ENCODE measurements at regions not wholly inside any gene's neighbourhood (a gene's known extent, or its start where the extent isn't known, plus 50 kb on each side); places are given as distances from the start of the nearest gene placed in this dataset.
A peak's percentile ranks its signal among the peaks of the same experiment; 100 is the strongest.
"Not testable (repeated sequence)": the region's sequence is repeated elsewhere in the genome, so short reads cannot be mapped to it uniquely, and the experiment has no call there.

GRCh38 chr5:77859306-77859705 lies 83.2 kb upstream of the TBCA start:
- Histone ChIP-seq H3K4me1 (no peaks in the 10 kb centered on the region), H3K27me3 (no peaks in the 10 kb centered on the region), H3K4me3 (no peak overlapping the region)

GRCh38 chr5:77858678-77859077 lies 82.5 kb upstream of the TBCA start:
- H3K27me3 ChIP-seq, H3K27ac ChIP-seq, DNase-seq: not testable (repeated sequence)

More at GRCh38 chr5:77859306-77859705, 83.2 kb upstream of the TBCA start:
- DNase-seq, result no peak
- Histone ChIP-seq H3K27ac (no peak overlapping the region), H3K9me3 (no peaks in the 10 kb centered on the region), H3K36me3 (no peaks in the 10 kb centered on the region)
- TF ChIP-seq CTCF (IDR thresholded peaks at IDR 0.05), result no peak
- TF ChIP-seq POLR2A (IDR thresholded peaks at IDR 0.05), result no peak

DNA sequence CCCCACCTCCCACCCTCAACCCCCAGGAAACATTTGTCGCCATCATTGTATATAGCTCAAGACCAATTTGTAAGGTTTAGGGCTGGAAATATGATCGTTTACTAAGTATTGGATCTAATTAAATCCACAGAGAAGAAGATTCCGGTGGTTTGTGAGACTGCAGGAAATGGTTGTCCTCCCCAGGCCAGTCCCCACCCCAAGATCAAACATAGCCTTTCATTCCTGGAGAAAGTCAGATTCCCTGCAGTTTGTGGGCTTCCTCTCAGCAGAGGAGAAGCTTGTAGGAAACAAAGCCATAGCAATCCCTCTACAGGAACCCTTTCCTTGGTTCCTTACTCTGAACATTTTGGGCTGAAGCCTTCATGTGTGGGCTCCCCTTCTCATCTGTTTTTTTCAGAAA lies 79.2 kb upstream of the TBCA start:
- Histone ChIP-seq H3K9me3 (no peaks in the 10 kb centered on the region), H3K4me1 (peaks cover 0 to 17% (median 0%) of the 10 kb centered on the region in 4 donors), H3K27ac (no peak overlapping the region), H3K4me3 (no peak overlapping the region), H3K27me3 (peaks cover 0 to 3% of the 10 kb centered on the region in 2 donors), H3K36me3 (no peaks in the 10 kb centered on the region)
- TF ChIP-seq CTCF (IDR thresholded peaks at IDR 0.05) (no peak), POLR2A (IDR thresholded peaks at IDR 0.05) (no peak)
- no peak for DNase-seq

More at GRCh38 chr5:77858678-77859077, 82.5 kb upstream of the TBCA start:
- H3K36me3 ChIP-seq, H3K4me1 ChIP-seq, H3K9me3 ChIP-seq, H3K4me3 ChIP-seq: not testable (repeated sequence)

GRCh38 chr5:77853353-77853907 lies 77.3 kb upstream of the TBCA start:
- Histone ChIP-seq H3K36me3 (no peaks in the 10 kb centered on the region), H3K27ac (no peak overlapping the region), H3K27me3 (peaks cover 0 to 3% of the 10 kb centered on the region in 2 donors), H3K4me1 (peaks cover 0 to 17% (median 0%) of the 10 kb centered on the region in 4 donors), H3K9me3 (no peaks in the 10 kb centered on the region), H3K4me3 (no peak overlapping the region)
- DNase-seq, result no peak
- no peak for TF ChIP-seq POLR2A (IDR thresholded peaks at IDR 0.05)
- no peak for TF ChIP-seq CTCF (IDR thresholded peaks at IDR 0.05)

- Histone ChIP-seq H3K4me1 (peaks cover 0 to 17% (median 0%) of the 10 kb centered on the region in 4 donors), H3K9me3 (no peaks in the 10 kb centered on the region), H3K4me3 (peak overlapping the region; percentile 45 to 62 (median 52)), H3K36me3 (no peaks in the 10 kb centered on the region), H3K27ac (peak overlapping the region in 1 of 4 donors; percentile 43), H3K27me3 (peaks cover 0 to 3% of the 10 kb centered on the region in 2 donors)
- peak in 2 of 3 donors; percentile 42 to 54 for DNase-seq
- TF ChIP-seq CTCF (IDR thresholded peaks at IDR 0.05) (no peak), POLR2A (IDR thresholded peaks at IDR 0.05) (no peak)
Observed at GRCh38 chr5:77852514-77853352, 76.6 kb upstream of the TBCA start.

DNA sequence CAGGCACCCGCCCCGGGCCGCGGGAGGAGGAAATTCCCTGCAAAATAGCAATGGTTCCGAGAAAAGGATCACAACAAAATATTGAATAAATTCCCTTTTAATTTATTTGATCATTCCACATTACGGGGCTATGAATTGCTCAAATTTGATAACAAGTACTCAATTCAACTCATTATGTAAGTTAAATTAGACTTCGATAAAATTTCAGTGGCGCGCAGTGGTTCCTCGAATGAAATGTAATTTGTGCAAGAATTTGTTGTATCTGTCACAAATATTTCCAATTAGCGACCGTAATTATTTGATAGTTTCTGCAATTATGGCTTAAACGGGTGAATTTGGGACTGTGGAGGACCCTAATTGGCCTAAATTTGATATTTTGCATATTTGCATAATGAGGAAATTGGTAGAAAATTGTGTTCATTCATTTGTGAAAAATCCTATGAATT lies 76.0 kb upstream of the TBCA start:
- Histone ChIP-seq H3K9me3 (no peaks in the 10 kb centered on the region), H3K27ac (peak overlapping the region in 1 of 4 donors; percentile 43), H3K36me3 (no peaks in the 10 kb centered on the region), H3K4me3 (peak overlapping the region; percentile 45 to 62 (median 52)), H3K4me1 (peaks cover 0 to 17% (median 0%) of the 10 kb centered on the region in 4 donors), H3K27me3 (peaks cover 0 to 3% of the 10 kb centered on the region in 2 donors)
- DNase-seq, result no peak
- no peak for TF ChIP-seq CTCF (IDR thresholded peaks at IDR 0.05)
- TF ChIP-seq POLR2A (IDR thresholded peaks at IDR 0.05), result no peak

All from Peyer's patch (tissue), 4 donors.